ENCODE measurements at regions not wholly inside any gene's neighbourhood (a gene's known extent, or its start where the extent isn't known, plus 50 kb on each side); places are given as distances from the start of the nearest gene placed in this dataset.
A peak's percentile ranks its signal among the peaks of the same experiment; 100 is the strongest.

DNA sequence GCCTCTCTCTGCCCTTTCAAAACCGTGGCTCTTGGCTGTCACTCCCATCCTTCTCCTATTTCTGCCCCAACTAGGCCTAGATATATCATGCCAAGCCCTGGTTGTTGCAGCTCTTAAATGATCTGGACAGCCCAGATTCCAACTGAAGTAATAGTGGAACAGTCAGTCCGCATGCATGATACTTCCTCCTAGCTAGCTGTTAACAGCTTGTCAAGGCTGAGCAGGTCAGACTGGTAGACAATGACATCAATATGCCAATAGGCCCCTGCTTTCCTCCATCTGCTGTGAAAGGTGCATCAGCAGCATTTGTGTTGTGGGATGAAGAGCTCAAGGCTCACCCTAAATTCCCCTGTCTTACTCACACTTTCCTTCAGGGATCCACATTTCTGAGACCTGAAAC, 527.7 kb upstream of the TGFBR2 start:
- DNase-seq (ENCODE audit: low read depth in 1 of 2, low spot score in 1 of 2) = no peak
- TF ChIP-seq, protein P1, sequence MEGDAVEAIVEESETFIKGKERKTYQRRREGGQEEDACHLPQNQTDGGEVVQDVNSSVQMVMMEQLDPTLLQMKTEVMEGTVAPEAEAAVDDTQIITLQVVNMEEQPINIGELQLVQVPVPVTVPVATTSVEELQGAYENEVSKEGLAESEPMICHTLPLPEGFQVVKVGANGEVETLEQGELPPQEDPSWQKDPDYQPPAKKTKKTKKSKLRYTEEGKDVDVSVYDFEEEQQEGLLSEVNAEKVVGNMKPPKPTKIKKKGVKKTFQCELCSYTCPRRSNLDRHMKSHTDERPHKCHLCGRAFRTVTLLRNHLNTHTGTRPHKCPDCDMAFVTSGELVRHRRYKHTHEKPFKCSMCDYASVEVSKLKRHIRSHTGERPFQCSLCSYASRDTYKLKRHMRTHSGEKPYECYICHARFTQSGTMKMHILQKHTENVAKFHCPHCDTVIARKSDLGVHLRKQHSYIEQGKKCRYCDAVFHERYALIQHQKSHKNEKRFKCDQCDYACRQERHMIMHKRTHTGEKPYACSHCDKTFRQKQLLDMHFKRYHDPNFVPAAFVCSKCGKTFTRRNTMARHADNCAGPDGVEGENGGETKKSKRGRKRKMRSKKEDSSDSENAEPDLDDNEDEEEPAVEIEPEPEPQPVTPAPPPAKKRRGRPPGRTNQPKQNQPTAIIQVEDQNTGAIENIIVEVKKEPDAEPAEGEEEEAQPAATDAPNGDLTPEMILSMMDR (IDR thresholded peaks at IDR 0.05; ENCODE audit: low read depth, low read length) = no peak
- Histone ChIP-seq H3K36me3 (no peaks in the 10 kb centered on the region), H3K4me3 (no peak overlapping the region), H3K9me3 (ENCODE audit: low read depth) (no peaks in the 10 kb centered on the region), H3K27me3 (peaks cover 7% of the 10 kb centered on the region), H3K27ac (no peak overlapping the region), H3K4me1 (ENCODE audit: low read depth) (peaks cover 14% of the 10 kb centered on the region)

GRCh38 chr3:30081904-30082303, 524.5 kb upstream of the TGFBR2 start:
- Histone ChIP-seq H3K4me1 (ENCODE audit: low read depth) (peaks cover 15% of the 10 kb centered on the region), H3K27me3 (peaks cover 8% of the 10 kb centered on the region), H3K9me3 (ENCODE audit: low read depth) (no peaks in the 10 kb centered on the region), H3K4me3 (no peak overlapping the region), H3K27ac (no peak overlapping the region), H3K36me3 (no peaks in the 10 kb centered on the region)
- DNase-seq (ENCODE audit: low read depth in 1 of 2, low spot score in 1 of 2) = no peak
- TF ChIP-seq, protein P1 (IDR thresholded peaks at IDR 0.05; ENCODE audit: low read depth, low read length) = no peak

- Histone ChIP-seq H3K4me1 (ENCODE audit: low read depth) (peaks cover 15% of the 10 kb centered on the region), H3K27me3 (peaks cover 8% of the 10 kb centered on the region)
- no peak for DNase-seq (ENCODE audit: low read depth in 1 of 2, low spot score in 1 of 2)
Observed at GRCh38 chr3:30082652-30083051, 523.7 kb upstream of the TGFBR2 start.

DNA sequence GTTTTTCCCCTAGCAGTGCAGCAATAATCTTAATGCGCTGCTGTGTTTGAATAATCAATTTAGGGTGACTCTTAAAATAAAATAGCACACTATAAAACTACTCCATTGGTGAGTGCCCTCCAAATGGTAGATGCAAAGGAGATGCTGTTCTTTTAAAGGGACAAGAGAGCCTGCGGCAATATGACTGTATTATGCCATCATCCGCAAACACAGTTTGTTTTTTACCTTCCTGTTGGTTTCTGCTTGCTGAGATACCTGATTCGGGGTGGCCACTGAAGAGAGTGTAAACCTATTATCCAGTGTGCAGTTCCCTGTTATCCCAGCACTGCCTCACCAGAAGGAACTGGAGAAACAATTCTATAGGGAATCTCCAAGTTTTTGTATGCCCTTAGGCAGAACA, 523.1 kb upstream of the TGFBR2 start:
- Histone ChIP-seq H3K27me3 (peaks cover 8% of the 10 kb centered on the region), H3K36me3 (no peaks in the 10 kb centered on the region), H3K4me3 (no peak overlapping the region), H3K27ac (no peak overlapping the region), H3K4me1 (ENCODE audit: low read depth) (peaks cover 15% of the 10 kb centered on the region), H3K9me3 (ENCODE audit: low read depth) (no peaks in the 10 kb centered on the region)
- DNase-seq (ENCODE audit: low read depth in 1 of 2, low spot score in 1 of 2) = no peak
- TF ChIP-seq, protein P1 (IDR thresholded peaks at IDR 0.05; ENCODE audit: low read depth, low read length) = no peak

More at GRCh38 chr3:30082652-30083051, 523.7 kb upstream of the TGFBR2 start:
- Histone ChIP-seq H3K27ac (no peak overlapping the region), H3K9me3 (ENCODE audit: low read depth) (no peaks in the 10 kb centered on the region), H3K36me3 (no peaks in the 10 kb centered on the region), H3K4me3 (no peak overlapping the region)
- TF ChIP-seq, protein P1 (IDR thresholded peaks at IDR 0.05; ENCODE audit: low read depth, low read length) = no peak

GRCh38 chr3:30084316-30084715, 522.1 kb upstream of the TGFBR2 start:
- TF ChIP-seq, protein P1 (IDR thresholded peaks at IDR 0.05; ENCODE audit: low read depth, low read length) = no peak
- Histone ChIP-seq H3K36me3 (no peaks in the 10 kb centered on the region), H3K4me3 (no peak overlapping the region), H3K27ac (no peak overlapping the region), H3K9me3 (ENCODE audit: low read depth) (no peaks in the 10 kb centered on the region), H3K27me3 (peaks cover 8% of the 10 kb centered on the region), H3K4me1 (ENCODE audit: low read depth) (peaks cover 15% of the 10 kb centered on the region)
- no peak for DNase-seq (ENCODE audit: low read depth in 1 of 2, low spot score in 1 of 2)

GRCh38 chr3:30084971-30085403, 521.4 kb upstream of the TGFBR2 start:
- peak; percentile 7 to 10 for DNase-seq (ENCODE audit: low read depth in 1 of 2, low spot score in 1 of 2)
- Histone ChIP-seq H3K27ac (no peak overlapping the region), H3K4me3 (no peak overlapping the region), H3K27me3 (peaks cover 8% of the 10 kb centered on the region), H3K9me3 (ENCODE audit: low read depth) (no peaks in the 10 kb centered on the region), H3K36me3 (no peaks in the 10 kb centered on the region), H3K4me1 (ENCODE audit: low read depth) (peaks cover 15% of the 10 kb centered on the region)
- TF ChIP-seq, protein P1 (IDR thresholded peaks at IDR 0.05; ENCODE audit: low read depth, low read length) = no peak

All from cardiac muscle cell (in vitro differentiated cells and primary cell).